GM15510 (cell line): ENCODE measurements at regions not wholly inside any gene's neighbourhood (a gene's known extent, or its start where the extent isn't known, plus 50 kb on each side); places are given as distances from the start of the nearest gene placed in this dataset.

Experiments used
- POLR2A ChIP-seq: IDR thresholded peaks from 3 replicates; pipeline ENCODE4 v1.6.1; 2011; ENCODE audit warnings: borderline replicate concordance; ENCODE audit not compliant: insufficient read length; ENCODE audit errors: extremely low read depth

GRCh38 chr15:62618432-62618831 is 424.1 kb upstream of the TPM1 start:
- no peak for TF ChIP-seq POLR2A

- no peak for TF ChIP-seq POLR2A
Observed at GRCh38 chr15:62618846-62619504, 423.6 kb upstream of the TPM1 start.

- TF ChIP-seq POLR2A, result no peak
Observed at GRCh38 chr15:62619526-62619925, 423.0 kb upstream of the TPM1 start.

- TF ChIP-seq POLR2A, result no peak
Observed at GRCh38 chr15:62622775-62623174, 419.8 kb upstream of the TPM1 start.

GRCh38 chr15:62624547-62625378 is 417.8 kb upstream of the TPM1 start:
- TF ChIP-seq POLR2A, result no peak

- TF ChIP-seq POLR2A, result no peak
Observed at GRCh38 chr15:62625429-62626033, 417.0 kb upstream of the TPM1 start.

GRCh38 chr15:62626903-62627302 is 415.6 kb upstream of the TPM1 start:
- no peak for TF ChIP-seq POLR2A

- TF ChIP-seq POLR2A, result no peak
Observed at GRCh38 chr15:62631076-62631724, 411.3 kb upstream of the TPM1 start.

GRCh38 chr15:62636823-62637573 is 405.5 kb upstream of the TPM1 start:
- no peak for TF ChIP-seq POLR2A

GRCh38 chr15:62637574-62637897 is 405.0 kb upstream of the TPM1 start:
- TF ChIP-seq POLR2A, result no peak

GRCh38 chr15:62637950-62638619 is 404.5 kb upstream of the TPM1 start:
- no peak for TF ChIP-seq POLR2A

GRCh38 chr15:62639432-62639831 is 403.1 kb upstream of the TPM1 start:
- TF ChIP-seq POLR2A, result no peak

- TF ChIP-seq POLR2A, result no peak
Observed at GRCh38 chr15:62639906-62640605, 402.5 kb upstream of the TPM1 start.
